HL-60 (cell line): ENCODE measurements at regions not wholly inside any gene's neighbourhood (a gene's known extent, or its start where the extent isn't known, plus 50 kb on each side); places are given as distances from the start of the nearest gene placed in this dataset.

Experiments
- CTCF ChIP-seq: IDR thresholded peaks from one replicate; pipeline ENCODE4 v1.5.1; 2011; ENCODE audit warnings: low read length, control low read depth, inconsistent platforms; ENCODE audit not compliant: insufficient read depth
- GABPA ChIP-seq: IDR thresholded peaks from 2 replicates; pipeline ENCODE4 v1.6.1; 2012; ENCODE audit warnings: low read depth
- POLR2AphosphoS5 ChIP-seq: IDR thresholded peaks from 2 replicates; pipeline ENCODE4 v1.6.1; 2012; ENCODE audit warnings: low read depth
- REST ChIP-seq: IDR thresholded peaks from 2 replicates; pipeline ENCODE4 v1.6.1; 2012; ENCODE audit warnings: low read depth; ENCODE audit not compliant: insufficient replicate concordance

GRCh38 chr4:91824773-91825172 lies 479.0 kb upstream of the GRID2 start:
- TF ChIP-seq CTCF (no peak), REST (no peak), POLR2AphosphoS5 (no peak), GABPA (no peak)
